ENCODE measurements at regions not wholly inside any gene's neighbourhood (a gene's known extent, or its start where the extent isn't known, plus 50 kb on each side); places are given as distances from the start of the nearest gene placed in this dataset.

GRCh38 chr2:10995366-10995970, 83.7 kb downstream of the KCNF1 start (continued):
- TF ChIP-seq PHF8 (conservative IDR thresholded peaks at IDR 0.05; ENCODE audit: low read depth, low read length) (no peak), YY1 (IDR thresholded peaks at IDR 0.05; ENCODE audit: low read depth, low read length) (no peak), CREB1 (IDR thresholded peaks at IDR 0.05) (no peak), SIRT6 (IDR thresholded peaks at IDR 0.05; ENCODE audit: low read length) (no peak), TEAD4 (IDR thresholded peaks at IDR 0.05; ENCODE audit: low read depth, low read length) (no peak), EP300 (IDR thresholded peaks at IDR 0.05; ENCODE audit: borderline replicate concordance in 1 of 2, low read depth in 2 of 2, low read length in 2 of 2) (no peak)

Measured in H1 (cell line).